ENCODE measurements at regions not wholly inside any gene's neighbourhood (a gene's known extent, or its start where the extent isn't known, plus 50 kb on each side); places are given as distances from the start of the nearest gene placed in this dataset.

DNA sequence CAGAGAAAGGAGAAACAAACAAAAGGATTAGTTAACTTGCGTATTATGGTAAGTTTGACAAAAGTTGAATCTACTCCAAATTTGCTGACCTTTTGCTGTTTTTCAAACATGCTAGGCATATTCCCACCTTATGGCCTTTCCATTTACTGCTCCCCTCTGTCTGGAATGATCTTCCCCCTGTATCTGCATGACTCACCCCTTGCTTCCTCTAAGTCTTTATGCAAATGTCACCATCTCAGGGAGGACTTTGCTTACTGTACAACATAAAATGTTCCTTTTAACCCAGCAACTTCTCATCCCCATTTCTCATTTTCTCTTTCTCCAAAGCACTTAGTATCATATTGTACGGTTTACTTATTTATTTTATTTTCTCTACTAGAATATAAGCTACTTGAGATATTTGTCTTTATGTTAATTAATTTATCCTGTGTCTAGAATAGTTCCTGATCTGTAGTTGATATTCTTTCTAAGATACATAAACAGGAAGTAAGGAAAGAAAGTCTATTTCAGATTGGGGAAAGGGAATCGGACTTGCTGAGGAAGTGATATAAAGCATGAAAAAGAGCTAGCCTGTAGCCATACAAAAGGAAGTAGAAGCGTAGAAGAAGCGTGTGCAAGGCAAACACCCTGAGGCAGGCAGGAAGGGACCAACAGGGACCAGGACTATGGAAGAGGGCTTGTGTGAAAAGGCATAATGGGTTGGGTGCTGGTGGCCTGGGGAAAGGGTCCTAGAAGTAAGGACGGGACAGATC lies 144.9 kb upstream of the ERBB4 start:
- no peak for TF ChIP-seq CTCF (IDR thresholded peaks at IDR 0.05; ENCODE audit: low read depth, low read length)
- H3K4me3 ChIP-seq (ENCODE audit: low read depth, low read length), result no peak overlapping the region

DNA sequence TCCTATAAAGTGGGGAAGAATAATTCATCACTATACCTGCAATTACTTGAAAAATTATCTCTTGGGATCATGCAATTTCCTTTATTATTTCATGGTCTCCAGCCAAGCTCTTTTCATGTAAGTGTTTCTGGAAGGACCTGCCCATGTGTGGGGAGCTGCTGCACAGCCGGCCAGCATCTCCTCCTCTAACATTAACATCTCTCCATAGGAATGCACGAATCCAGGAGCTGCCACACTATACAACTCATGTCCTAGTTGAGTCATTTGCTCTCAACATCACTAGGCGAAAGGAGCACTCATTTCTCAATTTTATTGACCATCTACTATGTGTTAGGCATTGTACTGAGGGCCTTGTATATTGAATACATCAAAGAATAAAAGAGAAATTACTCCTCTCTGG lies 144.3 kb upstream of the ERBB4 start:
- H3K4me3 ChIP-seq (ENCODE audit: low read depth, low read length), result no peak overlapping the region
- TF ChIP-seq CTCF (IDR thresholded peaks at IDR 0.05; ENCODE audit: low read depth, low read length), result no peak

GRCh38 chr2:212677466-212677865 lies 138.9 kb upstream of the ERBB4 start:
- no peak overlapping the region for H3K4me3 ChIP-seq (ENCODE audit: low read depth, low read length)
- no peak for TF ChIP-seq CTCF (IDR thresholded peaks at IDR 0.05; ENCODE audit: low read depth, low read length)

GRCh38 chr2:212672186-212672585 lies 133.6 kb upstream of the ERBB4 start:
- no peak overlapping the region for H3K4me3 ChIP-seq (ENCODE audit: low read depth, low read length)
- no peak for TF ChIP-seq CTCF (IDR thresholded peaks at IDR 0.05; ENCODE audit: low read depth, low read length)

DNA sequence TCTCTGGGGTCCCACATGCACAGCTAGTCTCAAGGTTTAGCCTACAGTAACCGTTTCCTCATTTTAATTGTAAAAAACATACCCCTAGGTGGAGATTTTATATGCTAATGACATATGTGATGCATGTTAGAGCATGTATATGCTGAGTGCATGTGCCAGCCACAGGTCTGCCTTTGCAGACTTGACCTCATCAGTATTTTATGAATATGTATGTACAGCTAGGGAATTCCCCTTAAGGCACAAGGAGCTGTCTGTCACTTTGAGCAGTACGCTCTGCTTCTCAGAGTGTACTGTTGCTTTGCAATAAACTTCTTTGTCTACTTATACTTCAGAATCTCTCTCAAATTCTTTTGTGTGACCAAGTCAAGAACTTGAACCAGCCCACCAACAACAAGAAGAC lies 131.2 kb upstream of the ERBB4 start:
- TF ChIP-seq CTCF (IDR thresholded peaks at IDR 0.05; ENCODE audit: low read depth, low read length), result no peak
- no peak overlapping the region for H3K4me3 ChIP-seq (ENCODE audit: low read depth, low read length)

GRCh38 chr2:212667751-212668316 lies 129.2 kb upstream of the ERBB4 start:
- no peak for TF ChIP-seq CTCF (IDR thresholded peaks at IDR 0.05; ENCODE audit: low read depth, low read length)

GRCh38 chr2:212665948-212666347 lies 127.3 kb upstream of the ERBB4 start:
- no peak overlapping the region for H3K4me3 ChIP-seq (ENCODE audit: low read depth, low read length)
- no peak for TF ChIP-seq CTCF (IDR thresholded peaks at IDR 0.05; ENCODE audit: low read depth, low read length)

More at GRCh38 chr2:212667751-212668316, 129.2 kb upstream of the ERBB4 start:
- no peak overlapping the region for H3K4me3 ChIP-seq (ENCODE audit: low read depth, low read length)

Data from WI38 (cell line).